ENCODE measurements at regions not wholly inside any gene's neighbourhood (a gene's known extent, or its start where the extent isn't known, plus 50 kb on each side); places are given as distances from the start of the nearest gene placed in this dataset.

DNA sequence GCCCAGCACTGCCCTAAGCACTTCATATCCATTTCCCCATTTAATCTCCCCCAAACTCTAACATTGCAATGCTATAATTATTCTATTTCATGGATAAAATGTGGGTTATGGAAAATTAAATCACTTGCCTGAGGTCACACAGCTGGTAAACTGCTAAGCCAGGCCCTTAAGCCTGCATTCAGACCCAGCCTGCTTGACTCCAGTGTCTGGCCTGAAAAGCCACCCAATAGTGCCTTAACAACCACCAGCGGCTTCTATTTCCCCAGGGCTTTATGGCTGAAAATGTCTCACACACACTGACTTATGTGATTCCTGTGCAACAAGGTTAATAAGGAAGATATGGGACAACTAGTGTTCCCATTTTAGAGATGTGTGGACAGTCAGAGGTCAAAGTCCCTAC lies 178.5 kb upstream of the SNX19 start (continued):
- TF ChIP-seq, protein P1, sequence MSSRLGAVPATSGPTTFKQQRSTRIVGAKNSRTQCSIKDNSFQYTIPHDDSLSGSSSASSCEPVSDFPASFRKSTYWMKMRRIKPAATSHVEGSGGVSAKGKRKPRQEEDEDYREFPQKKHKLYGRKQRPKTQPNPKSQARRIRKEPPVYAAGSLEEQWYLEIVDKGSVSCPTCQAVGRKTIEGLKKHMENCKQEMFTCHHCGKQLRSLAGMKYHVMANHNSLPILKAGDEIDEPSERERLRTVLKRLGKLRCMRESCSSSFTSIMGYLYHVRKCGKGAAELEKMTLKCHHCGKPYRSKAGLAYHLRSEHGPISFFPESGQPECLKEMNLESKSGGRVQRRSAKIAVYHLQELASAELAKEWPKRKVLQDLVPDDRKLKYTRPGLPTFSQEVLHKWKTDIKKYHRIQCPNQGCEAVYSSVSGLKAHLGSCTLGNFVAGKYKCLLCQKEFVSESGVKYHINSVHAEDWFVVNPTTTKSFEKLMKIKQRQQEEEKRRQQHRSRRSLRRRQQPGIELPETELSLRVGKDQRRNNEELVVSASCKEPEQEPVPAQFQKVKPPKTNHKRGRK (CRISPR knock-in tag; IDR thresholded peaks at IDR 0.05; ENCODE audit: borderline replicate concordance), result no peak
- TF ChIP-seq ZNF423 (CRISPR knock-in tag; IDR thresholded peaks at IDR 0.05), result no peak
- TF ChIP-seq, protein P2, sequence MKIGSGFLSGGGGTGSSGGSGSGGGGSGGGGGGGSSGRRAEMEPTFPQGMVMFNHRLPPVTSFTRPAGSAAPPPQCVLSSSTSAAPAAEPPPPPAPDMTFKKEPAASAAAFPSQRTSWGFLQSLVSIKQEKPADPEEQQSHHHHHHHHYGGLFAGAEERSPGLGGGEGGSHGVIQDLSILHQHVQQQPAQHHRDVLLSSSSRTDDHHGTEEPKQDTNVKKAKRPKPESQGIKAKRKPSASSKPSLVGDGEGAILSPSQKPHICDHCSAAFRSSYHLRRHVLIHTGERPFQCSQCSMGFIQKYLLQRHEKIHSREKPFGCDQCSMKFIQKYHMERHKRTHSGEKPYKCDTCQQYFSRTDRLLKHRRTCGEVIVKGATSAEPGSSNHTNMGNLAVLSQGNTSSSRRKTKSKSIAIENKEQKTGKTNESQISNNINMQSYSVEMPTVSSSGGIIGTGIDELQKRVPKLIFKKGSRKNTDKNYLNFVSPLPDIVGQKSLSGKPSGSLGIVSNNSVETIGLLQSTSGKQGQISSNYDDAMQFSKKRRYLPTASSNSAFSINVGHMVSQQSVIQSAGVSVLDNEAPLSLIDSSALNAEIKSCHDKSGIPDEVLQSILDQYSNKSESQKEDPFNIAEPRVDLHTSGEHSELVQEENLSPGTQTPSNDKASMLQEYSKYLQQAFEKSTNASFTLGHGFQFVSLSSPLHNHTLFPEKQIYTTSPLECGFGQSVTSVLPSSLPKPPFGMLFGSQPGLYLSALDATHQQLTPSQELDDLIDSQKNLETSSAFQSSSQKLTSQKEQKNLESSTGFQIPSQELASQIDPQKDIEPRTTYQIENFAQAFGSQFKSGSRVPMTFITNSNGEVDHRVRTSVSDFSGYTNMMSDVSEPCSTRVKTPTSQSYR (CRISPR knock-in tag; IDR thresholded peaks at IDR 0.05), result no peak
- TF ChIP-seq, protein P3, sequence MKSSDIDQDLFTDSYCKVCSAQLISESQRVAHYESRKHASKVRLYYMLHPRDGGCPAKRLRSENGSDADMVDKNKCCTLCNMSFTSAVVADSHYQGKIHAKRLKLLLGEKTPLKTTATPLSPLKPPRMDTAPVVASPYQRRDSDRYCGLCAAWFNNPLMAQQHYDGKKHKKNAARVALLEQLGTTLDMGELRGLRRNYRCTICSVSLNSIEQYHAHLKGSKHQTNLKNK (CRISPR knock-in tag; IDR thresholded peaks at IDR 0.05), result no peak

DNA sequence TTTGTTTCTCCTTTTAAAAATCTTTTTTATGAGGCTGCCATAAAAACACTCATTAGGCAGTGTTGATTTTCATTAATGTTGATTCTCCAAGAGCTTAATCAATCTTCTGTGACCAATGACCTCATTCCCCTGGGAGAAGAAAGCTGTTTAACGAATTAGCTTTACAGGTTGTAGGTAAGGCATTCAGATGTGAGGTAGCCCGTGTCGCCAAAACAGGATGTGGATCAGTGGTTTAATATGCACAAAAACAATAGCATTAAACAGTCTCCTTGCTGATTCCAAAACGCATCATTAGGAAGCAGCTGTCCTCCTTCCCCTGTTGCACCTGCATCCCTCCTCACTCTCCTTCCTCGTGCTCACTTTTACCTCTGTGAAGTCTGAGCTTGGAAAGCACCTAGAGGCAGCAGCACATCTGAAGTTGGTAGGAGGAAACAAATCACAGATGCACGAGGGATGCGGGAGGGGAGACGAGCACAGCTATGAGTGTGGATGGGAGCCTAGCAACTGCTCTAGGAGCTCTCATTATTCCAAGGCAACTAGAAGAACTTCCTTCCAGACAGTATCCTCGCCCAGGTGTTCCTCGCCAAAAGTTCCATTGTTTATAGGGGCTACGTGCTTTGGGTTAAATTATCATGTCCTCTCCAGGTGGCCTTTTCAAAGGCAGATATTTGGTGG lies 179.4 kb upstream of the SNX19 start:
- POLR2A ChIA-PET, result no interaction called here
- Mint-ChIP-seq H3K27ac (no peak overlapping the region), H3K27me3 (ENCODE audit: low read depth) (no peaks in the 10 kb centered on the region; the same call in 1 of the 2 replicates), H3K9me3 (peaks cover 13% of the 10 kb centered on the region), H3K4me3 (no peak overlapping the region), H3K4me1 (peaks cover 14% of the 10 kb centered on the region), H3K36me3 (no peaks in the 10 kb centered on the region)
- CTCF ChIA-PET, result interaction anchor here (0.9 to 1.6 kb wide), 4 partner anchors 26 to 371 kb away, joined by 3 to 10 read pairs (median 3); no protein-coding TSS in a partner anchor
- TF ChIP-seq ZNF232 (CRISPR knock-in tag; IDR thresholded peaks at IDR 0.05) (no peak), FOXP1 (CRISPR knock-in tag; IDR thresholded peaks at IDR 0.05; ENCODE audit: borderline replicate concordance) (no peak)
- TF ChIP-seq, protein P4, sequence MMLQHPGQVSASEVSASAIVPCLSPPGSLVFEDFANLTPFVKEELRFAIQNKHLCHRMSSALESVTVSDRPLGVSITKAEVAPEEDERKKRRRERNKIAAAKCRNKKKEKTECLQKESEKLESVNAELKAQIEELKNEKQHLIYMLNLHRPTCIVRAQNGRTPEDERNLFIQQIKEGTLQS (CRISPR knock-in tag; conservative IDR thresholded peaks at IDR 0.05), result no peak
- ATAC-seq (peak; percentile 47), DNase-seq (ENCODE audit: low spot score) (no peak)

DNA sequence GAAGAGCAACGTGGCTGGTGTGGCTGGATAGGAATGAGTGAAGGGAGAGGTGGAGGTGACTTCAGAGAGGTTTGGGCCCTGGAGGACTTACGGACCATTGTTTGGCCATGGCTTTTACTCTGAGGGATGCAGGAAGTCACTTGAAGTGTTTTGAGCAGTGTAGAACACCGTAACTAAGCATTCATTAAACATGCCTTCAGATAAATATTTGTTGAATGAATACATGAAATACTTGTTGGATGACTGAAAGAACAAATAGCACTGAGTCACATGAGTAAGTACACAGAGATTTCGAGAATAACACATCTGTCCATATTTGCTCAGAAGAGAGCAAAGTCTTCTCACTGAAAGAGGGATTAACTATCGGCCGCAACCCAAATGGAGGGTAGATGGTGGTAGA lies 182.7 kb upstream of the SNX19 start:
- H3K27ac Mint-ChIP-seq, result no peak overlapping the region
- POLR2A ChIA-PET, result no interaction called here
- H3K9me3 Mint-ChIP-seq, result peaks cover under 1% of the 10 kb centered on the region
- peaks cover 19% of the 10 kb centered on the region for H3K4me1 Mint-ChIP-seq
- ATAC-seq (no peak), DNase-seq (ENCODE audit: low spot score) (no peak)
- H3K4me3 Mint-ChIP-seq, result no peak overlapping the region
- H3K27me3 Mint-ChIP-seq (ENCODE audit: low read depth), result no peaks in the 10 kb centered on the region
- CTCF ChIA-PET, result no interaction called here
- 0 out of 2 replicates have a peak, but pooled peaks cover under 1% of the 10 kb centered on the region for H3K36me3 Mint-ChIP-seq
- TF ChIP-seq, protein P5, sequence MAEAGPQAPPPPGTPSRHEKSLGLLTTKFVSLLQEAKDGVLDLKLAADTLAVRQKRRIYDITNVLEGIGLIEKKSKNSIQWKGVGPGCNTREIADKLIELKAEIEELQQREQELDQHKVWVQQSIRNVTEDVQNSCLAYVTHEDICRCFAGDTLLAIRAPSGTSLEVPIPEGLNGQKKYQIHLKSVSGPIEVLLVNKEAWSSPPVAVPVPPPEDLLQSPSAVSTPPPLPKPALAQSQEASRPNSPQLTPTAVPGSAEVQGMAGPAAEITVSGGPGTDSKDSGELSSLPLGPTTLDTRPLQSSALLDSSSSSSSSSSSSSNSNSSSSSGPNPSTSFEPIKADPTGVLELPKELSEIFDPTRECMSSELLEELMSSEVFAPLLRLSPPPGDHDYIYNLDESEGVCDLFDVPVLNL (CRISPR knock-in tag; IDR thresholded peaks at IDR 0.05; ENCODE audit: borderline replicate concordance, low read depth), result no peak
- no peak for TF ChIP-seq NFYB (CRISPR knock-in tag; conservative IDR thresholded peaks at IDR 0.05; ENCODE audit: low read depth)
- no peak for TF ChIP-seq PRRX2 (CRISPR knock-in tag; IDR thresholded peaks at IDR 0.05)
- TF ChIP-seq ZNF232 (CRISPR knock-in tag; IDR thresholded peaks at IDR 0.05), result no peak
- TF ChIP-seq, protein P6, sequence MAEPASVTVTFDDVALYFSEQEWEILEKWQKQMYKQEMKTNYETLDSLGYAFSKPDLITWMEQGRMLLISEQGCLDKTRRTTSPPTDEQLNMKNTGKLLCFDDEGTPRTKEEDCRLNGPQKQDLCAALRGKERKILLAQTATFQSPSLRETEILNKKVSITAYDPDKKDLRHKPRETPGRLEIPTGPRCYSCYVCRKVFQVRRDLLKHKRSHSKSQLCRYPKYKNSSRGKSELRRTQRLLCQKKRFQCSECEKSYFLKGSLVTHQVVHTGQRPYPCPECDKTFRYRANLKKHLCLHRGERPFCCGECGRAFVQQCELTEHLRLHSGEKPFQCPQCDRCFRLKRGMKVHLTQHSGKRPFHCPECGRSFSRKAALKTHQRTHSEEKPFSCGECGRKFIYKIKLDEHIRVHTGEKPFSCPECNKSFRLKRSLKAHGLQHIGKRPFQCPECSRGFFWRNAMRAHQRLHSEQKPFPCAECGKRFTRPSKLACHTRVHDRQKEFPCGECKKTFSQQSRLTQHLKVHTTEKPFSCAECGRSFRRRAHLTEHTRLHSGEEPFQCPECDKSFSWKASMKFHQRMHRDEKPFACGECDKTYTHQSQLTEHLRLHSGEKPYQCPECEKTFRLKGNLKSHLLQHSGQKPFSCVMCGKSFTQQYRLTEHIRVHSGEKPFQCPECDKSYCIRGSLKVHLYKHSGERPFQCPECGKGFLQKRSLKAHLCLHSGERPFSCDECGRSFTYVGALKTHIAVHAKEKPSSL (CRISPR knock-in tag; conservative IDR thresholded peaks at IDR 0.05), result no peak
- TF ChIP-seq, protein P7, sequence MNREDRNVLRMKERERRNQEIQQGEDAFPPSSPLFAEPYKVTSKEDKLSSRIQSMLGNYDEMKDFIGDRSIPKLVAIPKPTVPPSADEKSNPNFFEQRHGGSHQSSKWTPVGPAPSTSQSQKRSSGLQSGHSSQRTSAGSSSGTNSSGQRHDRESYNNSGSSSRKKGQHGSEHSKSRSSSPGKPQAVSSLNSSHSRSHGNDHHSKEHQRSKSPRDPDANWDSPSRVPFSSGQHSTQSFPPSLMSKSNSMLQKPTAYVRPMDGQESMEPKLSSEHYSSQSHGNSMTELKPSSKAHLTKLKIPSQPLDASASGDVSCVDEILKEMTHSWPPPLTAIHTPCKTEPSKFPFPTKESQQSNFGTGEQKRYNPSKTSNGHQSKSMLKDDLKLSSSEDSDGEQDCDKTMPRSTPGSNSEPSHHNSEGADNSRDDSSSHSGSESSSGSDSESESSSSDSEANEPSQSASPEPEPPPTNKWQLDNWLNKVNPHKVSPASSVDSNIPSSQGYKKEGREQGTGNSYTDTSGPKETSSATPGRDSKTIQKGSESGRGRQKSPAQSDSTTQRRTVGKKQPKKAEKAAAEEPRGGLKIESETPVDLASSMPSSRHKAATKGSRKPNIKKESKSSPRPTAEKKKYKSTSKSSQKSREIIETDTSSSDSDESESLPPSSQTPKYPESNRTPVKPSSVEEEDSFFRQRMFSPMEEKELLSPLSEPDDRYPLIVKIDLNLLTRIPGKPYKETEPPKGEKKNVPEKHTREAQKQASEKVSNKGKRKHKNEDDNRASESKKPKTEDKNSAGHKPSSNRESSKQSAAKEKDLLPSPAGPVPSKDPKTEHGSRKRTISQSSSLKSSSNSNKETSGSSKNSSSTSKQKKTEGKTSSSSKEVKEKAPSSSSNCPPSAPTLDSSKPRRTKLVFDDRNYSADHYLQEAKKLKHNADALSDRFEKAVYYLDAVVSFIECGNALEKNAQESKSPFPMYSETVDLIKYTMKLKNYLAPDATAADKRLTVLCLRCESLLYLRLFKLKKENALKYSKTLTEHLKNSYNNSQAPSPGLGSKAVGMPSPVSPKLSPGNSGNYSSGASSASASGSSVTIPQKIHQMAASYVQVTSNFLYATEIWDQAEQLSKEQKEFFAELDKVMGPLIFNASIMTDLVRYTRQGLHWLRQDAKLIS (CRISPR knock-in tag; IDR thresholded peaks at IDR 0.05; ENCODE audit: borderline replicate concordance), result no peak
- TF ChIP-seq, protein P8, sequence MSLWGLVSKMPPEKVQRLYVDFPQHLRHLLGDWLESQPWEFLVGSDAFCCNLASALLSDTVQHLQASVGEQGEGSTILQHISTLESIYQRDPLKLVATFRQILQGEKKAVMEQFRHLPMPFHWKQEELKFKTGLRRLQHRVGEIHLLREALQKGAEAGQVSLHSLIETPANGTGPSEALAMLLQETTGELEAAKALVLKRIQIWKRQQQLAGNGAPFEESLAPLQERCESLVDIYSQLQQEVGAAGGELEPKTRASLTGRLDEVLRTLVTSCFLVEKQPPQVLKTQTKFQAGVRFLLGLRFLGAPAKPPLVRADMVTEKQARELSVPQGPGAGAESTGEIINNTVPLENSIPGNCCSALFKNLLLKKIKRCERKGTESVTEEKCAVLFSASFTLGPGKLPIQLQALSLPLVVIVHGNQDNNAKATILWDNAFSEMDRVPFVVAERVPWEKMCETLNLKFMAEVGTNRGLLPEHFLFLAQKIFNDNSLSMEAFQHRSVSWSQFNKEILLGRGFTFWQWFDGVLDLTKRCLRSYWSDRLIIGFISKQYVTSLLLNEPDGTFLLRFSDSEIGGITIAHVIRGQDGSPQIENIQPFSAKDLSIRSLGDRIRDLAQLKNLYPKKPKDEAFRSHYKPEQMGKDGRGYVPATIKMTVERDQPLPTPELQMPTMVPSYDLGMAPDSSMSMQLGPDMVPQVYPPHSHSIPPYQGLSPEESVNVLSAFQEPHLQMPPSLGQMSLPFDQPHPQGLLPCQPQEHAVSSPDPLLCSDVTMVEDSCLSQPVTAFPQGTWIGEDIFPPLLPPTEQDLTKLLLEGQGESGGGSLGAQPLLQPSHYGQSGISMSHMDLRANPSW (CRISPR knock-in tag; conservative IDR thresholded peaks at IDR 0.05; ENCODE audit: low read depth), result no peak
